Activated naive CD4-positive, alpha-beta T cell treated with anti-CD3 and anti-CD28 coated beads, Interleukin-2, amount 10 ng/mL, durations not matched to agents 7 days and 5 days (primary cell): ENCODE measurements at regions not wholly inside any gene's neighbourhood (a gene's known extent, or its start where the extent isn't known, plus 50 kb on each side); places are given as distances from the start of the nearest gene placed in this dataset.

Source experiments
- CTCF ChIA-PET: fragments of 350-600 bp; sonication (Branson Sonifier 250); formaldehyde crosslinking; loops from one replicate; lab custom pipeline; 2021; ENCODE audit warnings: antibody characterized with exemption; lab: Charles Lee
- DNase-seq: peaks from one replicate; pipeline ENCODE4 v3.0.0-alpha.2; 2020
- H3K27ac Mint-ChIP-seq: one replicate; pipeline ENCODE4 v1.8.0; 2021; ENCODE audit warnings: mild to moderate bottlenecking, moderate library complexity, mixed read lengths
- H3K27me3 Mint-ChIP-seq: one replicate; pipeline ENCODE4 v1.8.0; 2021; ENCODE audit warnings: mild to moderate bottlenecking, mixed read lengths
- H3K36me3 Mint-ChIP-seq: one replicate; pipeline ENCODE4 v1.8.0; 2021; ENCODE audit warnings: mixed read lengths
- H3K4me1 Mint-ChIP-seq: one replicate; pipeline ENCODE4 v1.8.0; 2021; ENCODE audit warnings: mixed read lengths
- H3K4me3 Mint-ChIP-seq: one replicate; pipeline ENCODE4 v1.8.0; 2021; ENCODE audit warnings: mild to moderate bottlenecking, moderate library complexity, mixed read lengths
- H3K9me3 Mint-ChIP-seq: one replicate; pipeline ENCODE4 v1.8.0; 2021; ENCODE audit warnings: mixed read lengths

DNA sequence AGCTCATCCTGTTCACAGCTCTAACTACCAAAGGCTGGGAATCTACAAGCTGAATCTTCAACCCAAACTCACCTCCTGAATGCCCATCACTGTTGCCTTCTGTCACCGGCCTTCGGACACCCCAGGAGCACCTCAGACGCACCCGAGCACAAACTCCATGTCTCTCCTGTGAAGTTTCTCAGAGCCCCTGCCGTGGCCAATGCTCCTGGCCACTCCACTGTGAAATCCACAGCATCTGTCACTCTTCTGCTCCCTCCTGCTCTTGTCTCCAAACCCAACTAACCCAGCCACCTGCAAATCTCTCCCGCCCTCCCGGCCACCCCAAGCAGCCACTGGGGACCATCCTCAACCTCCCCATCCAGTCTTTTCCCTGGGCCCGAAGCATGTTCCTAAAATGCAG, 457.9 kb upstream of the SALL3 start:
- no peak overlapping the region for H3K27ac Mint-ChIP-seq
- peaks cover 14% of the 10 kb centered on the region for H3K9me3 Mint-ChIP-seq
- no peaks in the 10 kb centered on the region for H3K36me3 Mint-ChIP-seq
- no peaks in the 10 kb centered on the region for H3K4me1 Mint-ChIP-seq
- H3K4me3 Mint-ChIP-seq, result no peak overlapping the region
- CTCF ChIA-PET, result no interaction called here
- no peak for DNase-seq
- H3K27me3 Mint-ChIP-seq, result no peaks in the 10 kb centered on the region

GRCh38 chr18:78522507-78522906, 457.1 kb upstream of the SALL3 start:
- Mint-ChIP-seq H3K36me3 (no peaks in the 10 kb centered on the region), H3K4me1 (no peaks in the 10 kb centered on the region), H3K9me3 (peaks cover 17% of the 10 kb centered on the region), H3K27ac (no peak overlapping the region), H3K4me3 (no peak overlapping the region), H3K27me3 (no peaks in the 10 kb centered on the region)
- DNase-seq, result no peak
- CTCF ChIA-PET, result no interaction called here

DNA sequence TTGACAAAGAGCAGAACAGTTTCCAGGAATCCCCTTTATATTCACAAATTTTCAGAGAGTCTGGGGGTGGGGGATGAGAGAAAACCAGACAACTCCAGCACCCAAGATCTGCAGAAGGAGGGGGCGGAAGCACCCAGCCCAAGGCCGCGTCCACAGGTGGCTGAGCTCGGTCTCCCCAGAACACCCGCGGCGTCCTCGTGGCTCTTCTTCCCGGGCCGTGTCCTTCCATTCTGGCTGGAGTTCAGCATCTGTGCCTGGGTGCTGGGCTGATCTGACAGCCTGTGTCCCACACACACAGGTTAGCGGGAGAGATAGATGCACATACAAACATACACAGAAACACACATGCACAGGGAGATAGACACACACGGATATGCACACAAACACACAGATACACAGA, 455.8 kb upstream of the SALL3 start:
- no peak overlapping the region for H3K4me3 Mint-ChIP-seq
- H3K4me1 Mint-ChIP-seq, result no peaks in the 10 kb centered on the region
- no peaks in the 10 kb centered on the region for H3K27me3 Mint-ChIP-seq
- peaks cover 11% of the 10 kb centered on the region for H3K9me3 Mint-ChIP-seq
- no peak overlapping the region for H3K27ac Mint-ChIP-seq
- CTCF ChIA-PET, result no interaction called here
- DNase-seq, result no peak
- H3K36me3 Mint-ChIP-seq, result no peaks in the 10 kb centered on the region

DNA sequence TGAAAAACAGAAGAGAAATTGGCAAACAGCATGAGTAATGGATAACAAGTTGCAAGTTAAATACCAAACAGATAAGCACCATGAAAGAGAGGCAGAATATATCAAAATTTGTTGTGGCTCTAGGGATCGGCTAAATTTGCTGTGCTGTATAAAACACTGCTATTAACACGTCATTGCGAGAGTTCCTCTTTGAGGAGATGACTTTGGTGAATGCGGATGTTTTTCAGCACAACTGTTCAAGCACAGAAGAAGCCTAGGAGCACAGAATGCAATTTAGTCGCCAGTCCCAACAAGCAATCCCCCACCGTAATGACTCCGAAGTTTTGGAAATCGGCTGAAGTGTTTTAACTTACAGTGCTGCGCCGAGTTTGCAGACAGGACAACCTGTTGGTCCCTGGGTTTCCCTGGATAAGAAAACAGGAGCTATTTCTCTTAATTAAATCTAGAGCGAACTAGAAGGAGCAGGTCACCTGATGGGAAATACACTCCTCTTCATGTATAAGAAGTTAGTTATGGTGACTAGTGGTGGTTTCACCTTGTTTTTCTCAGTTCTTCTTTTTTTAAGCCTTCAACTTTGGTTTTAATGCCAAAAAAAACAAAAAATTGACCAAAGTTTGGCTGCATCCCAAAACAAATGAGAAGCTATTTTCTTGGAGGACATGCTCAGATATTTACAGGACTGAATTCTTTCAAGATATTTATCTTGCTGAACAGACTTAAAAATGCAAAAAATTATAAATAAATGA, 454.1 kb upstream of the SALL3 start:
- CTCF ChIA-PET, result no interaction called here
- no peak for DNase-seq
- Mint-ChIP-seq H3K27ac (no peak overlapping the region), H3K4me3 (no peak overlapping the region), H3K9me3 (peaks cover 4% of the 10 kb centered on the region), H3K36me3 (no peaks in the 10 kb centered on the region), H3K27me3 (no peaks in the 10 kb centered on the region), H3K4me1 (no peaks in the 10 kb centered on the region)

DNA sequence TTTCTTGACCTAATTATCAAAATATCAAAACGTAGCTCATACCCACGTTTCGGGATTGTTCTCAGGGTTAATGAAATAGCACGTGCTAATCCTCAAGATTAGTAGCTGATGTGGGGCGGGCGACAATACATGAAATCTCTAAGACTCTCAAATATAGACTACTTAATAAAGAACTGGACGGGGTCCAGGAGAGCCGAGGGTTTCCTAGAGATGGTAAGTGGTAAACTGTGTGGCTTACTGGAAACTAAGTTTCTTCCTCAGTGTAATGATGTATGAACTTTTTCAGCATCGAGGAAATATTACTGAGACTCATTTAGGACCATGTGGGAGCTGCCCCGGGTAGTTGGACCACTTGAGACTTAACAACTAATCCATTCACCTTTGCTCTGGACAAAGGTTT, 453.3 kb upstream of the SALL3 start:
- no peak for DNase-seq
- Mint-ChIP-seq H3K4me3 (no peak overlapping the region), H3K9me3 (peaks cover 4% of the 10 kb centered on the region), H3K36me3 (no peaks in the 10 kb centered on the region), H3K27me3 (no peaks in the 10 kb centered on the region), H3K27ac (no peak overlapping the region), H3K4me1 (no peaks in the 10 kb centered on the region)
- CTCF ChIA-PET, result no interaction called here

DNA sequence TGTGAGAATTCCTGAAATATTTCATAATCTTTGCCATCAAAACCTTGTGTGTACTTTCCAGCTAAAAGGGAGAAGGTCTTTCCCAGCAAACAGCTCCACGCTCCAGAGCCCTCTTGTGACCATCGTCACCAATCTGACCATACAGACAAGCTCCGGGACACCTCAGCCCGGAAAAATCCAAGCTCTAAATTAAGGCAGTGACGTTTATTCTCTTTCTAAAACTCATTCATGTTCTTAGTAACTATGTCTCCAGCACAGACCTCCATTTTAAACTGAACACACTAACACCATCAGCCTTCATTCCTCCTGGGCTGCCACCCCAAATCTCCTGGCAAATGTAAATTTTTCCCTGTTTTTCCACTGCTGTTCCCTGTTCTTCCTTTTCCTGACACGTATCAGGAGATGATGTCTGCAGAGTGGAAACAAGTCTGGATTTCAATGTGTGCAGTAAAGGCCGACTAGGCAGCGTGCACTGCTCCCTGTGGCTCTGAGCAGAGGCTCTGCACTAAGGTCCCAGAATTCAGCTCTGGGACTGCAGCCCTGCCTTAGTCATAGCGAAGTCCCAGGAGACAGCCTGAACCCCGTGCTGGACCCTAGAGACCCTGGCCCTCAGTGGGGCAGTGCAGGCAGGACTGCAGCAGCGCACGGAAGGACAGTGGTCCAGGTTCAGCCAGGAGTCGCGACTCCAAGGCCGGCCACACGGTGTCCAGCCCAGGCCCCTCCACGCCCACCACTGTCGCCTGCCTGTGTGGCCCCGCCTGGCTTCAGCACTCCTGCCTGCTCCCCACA, 452.5 kb upstream of the SALL3 start:
- CTCF ChIA-PET, result no interaction called here
- H3K4me3 Mint-ChIP-seq, result no peak overlapping the region
- H3K4me1 Mint-ChIP-seq, result no peaks in the 10 kb centered on the region
- no peak overlapping the region for H3K27ac Mint-ChIP-seq
- H3K9me3 Mint-ChIP-seq, result peaks cover 4% of the 10 kb centered on the region
- no peak for DNase-seq
- no peaks in the 10 kb centered on the region for H3K36me3 Mint-ChIP-seq
- no peaks in the 10 kb centered on the region for H3K27me3 Mint-ChIP-seq

DNA sequence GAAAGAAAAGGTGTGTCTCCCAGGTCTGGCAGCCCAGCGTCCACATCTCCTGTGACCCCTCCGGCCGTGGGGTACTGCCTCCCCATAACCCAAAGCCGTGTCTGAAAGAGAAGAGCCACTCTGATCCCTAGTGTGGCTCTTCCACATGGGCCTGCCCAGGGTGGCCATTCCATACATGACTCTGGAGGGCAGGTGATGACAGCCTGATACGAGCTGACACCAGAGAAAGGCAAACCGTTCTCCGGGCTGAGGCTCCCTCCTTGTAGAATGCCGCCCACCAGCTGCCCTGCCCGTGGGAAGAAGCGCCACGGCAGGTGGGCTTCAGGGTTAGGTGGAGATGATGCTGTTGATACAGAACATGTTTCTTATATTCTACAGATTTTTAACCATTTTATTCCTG, 451.6 kb upstream of the SALL3 start:
- no peaks in the 10 kb centered on the region for H3K27me3 Mint-ChIP-seq

DNA sequence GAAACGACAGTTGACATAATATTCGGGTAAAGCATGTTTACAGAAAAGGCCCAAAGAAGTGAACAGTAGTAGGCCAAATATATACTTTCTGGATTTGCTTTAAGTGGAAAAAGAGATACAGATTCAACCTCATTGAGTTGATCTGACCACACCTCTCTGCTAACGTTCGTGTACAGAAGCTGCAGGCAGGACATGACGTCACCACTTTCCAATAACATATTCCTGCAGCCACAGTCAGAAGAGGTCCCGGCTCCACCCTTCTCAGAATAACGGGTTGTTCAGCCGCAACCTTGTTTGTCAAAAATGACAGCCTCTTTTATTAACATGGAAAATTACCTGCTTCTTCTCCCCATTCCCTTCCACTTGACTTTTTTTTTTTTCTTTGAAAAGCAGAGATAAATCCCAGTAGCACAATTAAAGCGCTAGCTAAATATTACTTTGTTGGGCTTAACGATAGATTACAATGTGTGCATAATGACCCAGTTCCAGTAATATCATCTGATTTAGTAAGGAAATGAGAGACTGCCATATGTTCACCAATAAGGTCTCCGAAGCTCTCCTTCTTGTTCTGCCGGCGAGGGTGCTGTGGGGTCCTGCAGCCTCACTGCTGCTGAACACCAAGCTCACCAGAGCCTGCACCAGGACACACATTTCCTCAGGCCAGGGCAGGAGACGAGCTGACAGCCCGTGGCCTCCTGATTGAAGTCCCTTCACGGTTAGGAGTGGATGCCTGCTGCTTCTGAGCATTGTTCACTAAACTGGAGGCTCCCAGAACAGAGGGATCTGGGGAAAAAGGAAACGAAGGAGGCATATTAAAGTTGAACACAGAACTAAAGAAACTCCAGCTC, 451.0 kb upstream of the SALL3 start:
- no peaks in the 10 kb centered on the region for H3K36me3 Mint-ChIP-seq
- no peaks in the 10 kb centered on the region for H3K27me3 Mint-ChIP-seq
- H3K27ac Mint-ChIP-seq, result no peak overlapping the region
- H3K4me3 Mint-ChIP-seq, result no peak overlapping the region
- CTCF ChIA-PET, result no interaction called here
- no peak for DNase-seq
- H3K9me3 Mint-ChIP-seq, result peaks cover 4% of the 10 kb centered on the region
- no peaks in the 10 kb centered on the region for H3K4me1 Mint-ChIP-seq

More for the DNA sequence above, 451.6 kb upstream of the SALL3 start:
- Mint-ChIP-seq H3K4me1 (no peaks in the 10 kb centered on the region), H3K27ac (no peak overlapping the region), H3K36me3 (no peaks in the 10 kb centered on the region), H3K9me3 (peaks cover 4% of the 10 kb centered on the region), H3K4me3 (no peak overlapping the region)
- DNase-seq, result no peak
- CTCF ChIA-PET, result no interaction called here

DNA sequence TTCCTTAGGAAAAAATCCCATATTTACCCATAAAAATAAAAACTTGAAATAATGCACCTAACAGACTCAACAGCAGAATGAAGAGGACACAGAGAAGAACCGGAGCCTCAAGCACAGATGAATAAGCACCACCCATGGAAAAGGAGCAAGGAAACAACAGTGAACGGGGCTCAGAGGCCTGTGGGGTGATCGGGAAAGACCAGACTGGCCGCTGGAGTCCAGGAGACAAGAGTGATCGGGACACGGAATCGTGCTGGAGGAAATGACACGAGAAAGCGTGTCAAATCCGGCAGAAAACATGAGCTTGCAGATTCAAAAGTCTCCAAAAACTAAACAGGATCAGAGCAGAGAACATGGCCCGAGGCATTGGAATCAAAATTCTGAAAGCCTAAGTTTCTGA, 448.0 kb upstream of the SALL3 start:
- no peaks in the 10 kb centered on the region for H3K36me3 Mint-ChIP-seq

DNA sequence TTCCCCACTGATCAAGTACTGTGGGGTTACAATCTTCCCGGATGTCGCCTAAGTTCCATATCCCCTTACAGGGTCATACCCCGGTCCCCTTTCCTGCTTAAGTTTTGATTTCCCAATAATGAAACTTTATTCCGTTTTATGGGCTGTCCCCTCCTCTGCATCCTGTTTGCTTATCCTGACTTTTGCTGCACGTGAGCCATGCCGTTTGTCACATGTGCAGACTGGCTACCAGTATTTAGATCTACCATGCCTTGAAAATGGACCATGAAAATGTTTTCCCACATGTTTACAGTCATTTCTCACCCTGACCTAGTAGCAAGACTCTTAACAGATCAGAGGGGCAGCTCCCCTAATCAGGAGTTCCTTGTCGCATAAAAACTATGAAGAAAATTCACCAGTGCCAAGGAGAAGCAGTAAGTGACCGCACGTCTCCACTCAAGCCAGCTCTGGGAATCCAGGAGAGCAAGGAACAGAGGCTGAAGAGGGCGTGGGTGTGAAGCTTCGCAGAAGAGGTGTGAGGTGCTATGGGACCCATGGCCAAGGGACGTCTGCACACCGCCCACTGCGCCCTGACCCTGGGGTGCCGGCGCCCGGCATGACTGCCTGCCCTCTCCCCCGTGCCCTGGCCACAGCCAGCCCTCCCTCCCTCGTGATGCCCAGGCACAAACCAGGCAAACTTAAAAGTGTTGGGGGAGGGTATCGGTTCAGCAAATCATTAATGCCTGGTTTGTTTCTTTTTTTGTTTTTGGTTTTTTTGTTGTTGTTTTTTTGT, 440.8 kb upstream of the SALL3 start:
- H3K4me1 Mint-ChIP-seq, result no peaks in the 10 kb centered on the region
- H3K27me3 Mint-ChIP-seq, result no peaks in the 10 kb centered on the region
- H3K36me3 Mint-ChIP-seq, result no peaks in the 10 kb centered on the region
- DNase-seq, result no peak
- peaks cover 5% of the 10 kb centered on the region for H3K9me3 Mint-ChIP-seq
- CTCF ChIA-PET, result no interaction called here
- H3K4me3 Mint-ChIP-seq, result no peak overlapping the region
- no peak overlapping the region for H3K27ac Mint-ChIP-seq

More for the DNA sequence above, 448.0 kb upstream of the SALL3 start:
- Mint-ChIP-seq H3K4me1 (no peaks in the 10 kb centered on the region), H3K27me3 (no peaks in the 10 kb centered on the region), H3K4me3 (no peak overlapping the region), H3K27ac (no peak overlapping the region), H3K9me3 (peaks cover 2% of the 10 kb centered on the region)
- CTCF ChIA-PET, result no interaction called here
- no peak for DNase-seq

DNA sequence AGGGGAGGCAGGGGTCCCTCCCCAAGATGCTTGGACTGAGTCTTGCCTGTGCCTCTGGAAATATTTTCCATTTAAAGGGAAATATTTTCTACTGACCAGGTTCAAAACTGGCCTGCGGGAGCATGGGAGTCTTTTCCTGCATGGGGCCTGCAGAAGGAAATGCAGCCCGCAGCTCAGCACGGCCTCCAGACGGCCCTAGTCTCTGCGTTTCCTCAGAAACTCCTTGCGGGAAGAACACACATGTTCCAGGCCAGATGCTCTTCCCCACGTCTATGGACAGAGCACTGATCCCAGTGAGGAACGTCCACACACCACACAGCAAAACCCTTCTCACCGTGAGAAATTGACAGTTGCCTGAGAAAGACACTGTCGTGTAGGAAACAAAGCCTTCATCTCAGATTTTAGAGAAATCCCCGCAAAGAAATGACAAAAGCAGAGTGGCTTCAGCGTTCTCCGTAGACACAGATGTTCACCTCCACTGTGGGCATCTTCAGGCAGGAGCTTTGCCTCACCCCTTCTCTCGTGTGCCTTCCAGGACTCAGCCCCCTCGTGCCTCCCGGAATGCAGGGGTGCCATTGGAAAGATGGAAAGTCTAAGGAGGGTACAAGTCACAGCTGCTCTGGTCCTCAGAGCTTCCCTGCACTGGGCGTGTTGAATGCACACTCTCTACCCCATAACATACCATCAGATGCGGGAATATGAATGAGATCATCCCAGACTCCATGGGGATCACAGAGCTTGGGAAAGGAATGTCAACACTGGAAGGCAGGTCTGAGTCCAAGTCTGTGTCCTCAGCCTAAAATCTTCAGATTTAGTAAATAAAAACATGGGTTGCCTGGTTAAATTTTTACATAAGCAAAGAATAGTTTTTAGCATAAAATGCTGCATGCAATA, 438.7 kb upstream of the SALL3 start:
- H3K36me3 Mint-ChIP-seq, result no peaks in the 10 kb centered on the region
- no peak for DNase-seq
- H3K27ac Mint-ChIP-seq, result no peak overlapping the region
- no peaks in the 10 kb centered on the region for H3K27me3 Mint-ChIP-seq
- H3K4me3 Mint-ChIP-seq, result no peak overlapping the region
- H3K4me1 Mint-ChIP-seq, result no peaks in the 10 kb centered on the region
- H3K9me3 Mint-ChIP-seq, result peaks cover 9% of the 10 kb centered on the region
- CTCF ChIA-PET, result no interaction called here

DNA sequence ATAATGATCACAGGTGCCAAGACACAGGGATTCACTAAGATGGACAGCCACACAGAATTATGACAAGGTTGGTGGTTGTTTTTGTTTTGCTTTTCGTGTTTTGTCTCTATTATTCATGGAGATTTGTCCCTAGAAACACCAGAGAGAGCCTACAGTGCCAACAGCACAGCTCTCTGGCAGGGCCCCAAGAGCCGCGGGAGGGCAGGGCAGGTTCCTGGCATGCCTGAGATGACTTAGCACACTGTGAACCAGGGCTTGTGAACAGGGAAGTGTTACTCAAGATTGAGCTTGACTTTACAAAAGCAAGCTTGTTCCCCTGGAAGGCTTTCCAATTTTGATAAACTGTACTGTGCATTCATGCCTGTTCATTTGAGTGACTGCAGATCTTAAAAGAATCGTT, 437.4 kb upstream of the SALL3 start:
- peaks cover 11% of the 10 kb centered on the region for H3K9me3 Mint-ChIP-seq
- H3K36me3 Mint-ChIP-seq, result no peaks in the 10 kb centered on the region
- no peak for DNase-seq
- H3K27ac Mint-ChIP-seq, result no peak overlapping the region
- no peak overlapping the region for H3K4me3 Mint-ChIP-seq
- CTCF ChIA-PET, result no interaction called here
- no peaks in the 10 kb centered on the region for H3K4me1 Mint-ChIP-seq
- H3K27me3 Mint-ChIP-seq, result no peaks in the 10 kb centered on the region

- CTCF ChIA-PET, result no interaction called here
- H3K9me3 Mint-ChIP-seq, result peaks cover 11% of the 10 kb centered on the region
- no peaks in the 10 kb centered on the region for H3K27me3 Mint-ChIP-seq
- H3K27ac Mint-ChIP-seq, result no peak overlapping the region
- H3K36me3 Mint-ChIP-seq, result no peaks in the 10 kb centered on the region
- no peak for DNase-seq
- no peaks in the 10 kb centered on the region for H3K4me1 Mint-ChIP-seq
- H3K4me3 Mint-ChIP-seq, result no peak overlapping the region
Observed at GRCh38 chr18:78543201-78543725, 436.4 kb upstream of the SALL3 start.
